Kidney (tissue), 13 donors: ENCODE measurements at regions not wholly inside any gene's neighbourhood (a gene's known extent, or its start where the extent isn't known, plus 50 kb on each side); places are given as distances from the start of the nearest gene placed in this dataset.

Source experiments
- DNase-seq, 5 donors: peaks; one replicate each; pipeline ENCODE4 v3.0.0-alpha.2; 2013 to 2020
- FAIRE-seq: peaks from 2 replicates; lab custom pipeline; 2012; peaks lifted over from hg19 to GRCh38; lab: Jason Lieb, UNC
- H3K27ac ChIP-seq, 2 donors: one replicate each; pipeline ENCODE4 v1.7.0; 2013; ENCODE audit warnings: low read depth in 2 of 2, low read length in 2 of 2, inconsistent platforms in 1 of 2
- H3K27me3 ChIP-seq: one replicate; pipeline ENCODE4 v1.7.1; 2013; ENCODE audit warnings: low read length, inconsistent platforms; ENCODE audit not compliant: control insufficient read depth, insufficient read depth
- H3K36me3 ChIP-seq, 3 donors: one replicate each; pipeline versions ENCODE4 v1.7.0 to v1.7.1; 2013; ENCODE audit warnings: low read length in 3 of 3, control low read depth in 1 of 3, inconsistent platforms in 1 of 3; ENCODE audit not compliant: insufficient read depth in 3 of 3, control insufficient read depth in 2 of 3
- H3K4me1 ChIP-seq, 3 donors: one replicate each; pipeline versions ENCODE4 v1.7.0 to v1.7.1; 2013; ENCODE audit warnings: low read length in 3 of 3, inconsistent platforms in 1 of 3, low read depth in 1 of 3; ENCODE audit not compliant: control insufficient read depth in 2 of 3, insufficient read depth in 2 of 3
- H3K4me3 ChIP-seq, 3 donors: one replicate each; pipeline versions ENCODE4 v1.7.0 to v1.8.1; 2013; ENCODE audit warnings: low read length in 3 of 3, control low read depth in 1 of 3, inconsistent platforms in 1 of 3
- H3K9ac ChIP-seq, 3 donors: one replicate each; pipeline versions ENCODE4 v1.7.0 to v1.7.1; 2013; ENCODE audit warnings: low read length in 3 of 3, control low read depth in 1 of 3, inconsistent platforms in 1 of 3
- H3K9me3 ChIP-seq, 3 donors: one replicate each; pipeline versions ENCODE4 v1.7.0 to v1.7.1; 2013; ENCODE audit warnings: low read length in 3 of 3, control low read depth in 1 of 3, inconsistent platforms in 1 of 3; ENCODE audit not compliant: control insufficient read depth in 2 of 3, insufficient read depth in 1 of 3
- CTCF ChIP-seq: IDR thresholded peaks from 3 replicates; pipeline ENCODE4 v1.5.1; 2012; ENCODE audit warnings: mild to moderate bottlenecking, moderate library complexity, borderline replicate concordance; ENCODE audit not compliant: insufficient read depth; ENCODE audit errors: extremely low read depth
- intact Hi-C: fragments of 100-400 bp; cut with DNase I; formaldehyde crosslinking; loops from one replicate; pipeline ENCODE4 v1.11.1; 2022
- donor health status: control.
- donor health status: control.
- donor health status: control.
- donor health status: control.
- donor health status: control.
- donor health status: DM: yes; HTN: yes; CAD: no.
- donor health status: Normal renal cell carcinoma (clear cell type).

GRCh38 chr1:113293256-113293626 lies 97.1 kb upstream of the MAGI3 start:
- H3K4me3 ChIP-seq: no peak overlapping the region
- no peak overlapping the region for H3K9ac ChIP-seq
- H3K27ac ChIP-seq: no peak overlapping the region
- no peaks in the 10 kb centered on the region for H3K4me1 ChIP-seq
- no peak for FAIRE-seq
- intact Hi-C loops: no loop called here
- DNase-seq: no peak
- H3K36me3 ChIP-seq: no peaks in the 10 kb centered on the region
- no peak for TF ChIP-seq CTCF
- H3K27me3 ChIP-seq: no peaks in the 10 kb centered on the region
- no peaks in the 10 kb centered on the region for H3K9me3 ChIP-seq

GRCh38 chr1:113297749-113298148 lies 92.6 kb upstream of the MAGI3 start:
- intact Hi-C loops: no loop called here
- FAIRE-seq (no peak), DNase-seq (no peak)
- no peaks in the 10 kb centered on the region for H3K9me3 ChIP-seq
- no peak for TF ChIP-seq CTCF
- no peak overlapping the region for H3K9ac ChIP-seq
- H3K4me1 ChIP-seq: no peaks in the 10 kb centered on the region
- H3K27me3 ChIP-seq: no peaks in the 10 kb centered on the region
- H3K27ac ChIP-seq: no peak overlapping the region
- no peak overlapping the region for H3K4me3 ChIP-seq
- no peaks in the 10 kb centered on the region for H3K36me3 ChIP-seq

GRCh38 chr1:113298941-113299340 lies 91.4 kb upstream of the MAGI3 start:
- intact Hi-C loops: no loop called here

More at GRCh38 chr1:113298941-113299340, 91.4 kb upstream of the MAGI3 start:
- Histone ChIP-seq H3K4me3 (no peak overlapping the region), H3K27ac (no peak overlapping the region), H3K9ac (no peak overlapping the region), H3K36me3 (no peaks in the 10 kb centered on the region), H3K9me3 (no peaks in the 10 kb centered on the region), H3K27me3 (no peaks in the 10 kb centered on the region), H3K4me1 (no peaks in the 10 kb centered on the region)
- TF ChIP-seq CTCF: no peak
- FAIRE-seq (no peak), DNase-seq (no peak)
